ENCODE measurements at regions not wholly inside any gene's neighbourhood (a gene's known extent, or its start where the extent isn't known, plus 50 kb on each side); places are given as distances from the start of the nearest gene placed in this dataset.

GRCh38 chr9:119758241-119758640 is 389.0 kb upstream of the BRINP1 start:
- TF ChIP-seq CTCF (IDR thresholded peaks at IDR 0.05) (no peak), POLR2A (IDR thresholded peaks at IDR 0.05) (no peak)
